RPMI8226 (cell line): ENCODE measurements at regions not wholly inside any gene's neighbourhood (a gene's known extent, or its start where the extent isn't known, plus 50 kb on each side); places are given as distances from the start of the nearest gene placed in this dataset.
A peak's percentile ranks its signal among the peaks of the same experiment; 100 is the strongest.
"Not testable (repeated sequence)": the region's sequence is repeated elsewhere in the genome, so short reads cannot be mapped to it uniquely, and the experiment has no call there.

ENCODE experiments used
- DNase-seq: peaks from one replicate; pipeline ENCODE4 v3.0.0-alpha.2; 2015

- no peak for DNase-seq
Observed at GRCh38 chr6:169000022-169000421, 253.6 kb downstream of the THBS2 start.

GRCh38 chr6:168999392-168999791 lies 254.3 kb downstream of the THBS2 start:
- peak; percentile 47 for DNase-seq

GRCh38 chr6:168996356-168996625 lies 257.4 kb downstream of the THBS2 start:
- DNase-seq, result no peak

- DNase-seq, result no peak
Observed at GRCh38 chr6:168995526-168996355, 257.9 kb downstream of the THBS2 start.

- no peak for DNase-seq
Observed at GRCh38 chr6:168994956-168995355, 258.7 kb downstream of the THBS2 start.

GRCh38 chr6:168992446-168993144 lies 261.1 kb downstream of the THBS2 start:
- DNase-seq, result no peak

- DNase-seq, result not testable (repeated sequence)
Observed at GRCh38 chr6:168991695-168992094, 262.0 kb downstream of the THBS2 start.

GRCh38 chr6:168990019-168990751 lies 263.5 kb downstream of the THBS2 start:
- no peak for DNase-seq

- DNase-seq, result no peak
Observed at GRCh38 chr6:168989421-168989820, 264.2 kb downstream of the THBS2 start.

- DNase-seq, result no peak
Observed at GRCh38 chr6:168988801-168989200, 264.8 kb downstream of the THBS2 start.

GRCh38 chr6:168988280-168988679 lies 265.4 kb downstream of the THBS2 start:
- no peak for DNase-seq

GRCh38 chr6:168985705-168986104 lies 267.9 kb downstream of the THBS2 start:
- no peak for DNase-seq

GRCh38 chr6:168983925-168984324 lies 269.7 kb downstream of the THBS2 start:
- no peak for DNase-seq

GRCh38 chr6:168981187-168981586 lies 272.5 kb downstream of the THBS2 start:
- DNase-seq, result no peak

GRCh38 chr6:168979254-168979653 lies 274.4 kb downstream of the THBS2 start:
- DNase-seq, result no peak

- no peak for DNase-seq
Observed at GRCh38 chr6:168972128-168972527, 281.5 kb downstream of the THBS2 start.

GRCh38 chr6:168971549-168971948 lies 282.1 kb downstream of the THBS2 start:
- no peak for DNase-seq

GRCh38 chr6:168968801-168969200 lies 284.8 kb downstream of the THBS2 start:
- no peak for DNase-seq

GRCh38 chr6:168968228-168968627 lies 285.4 kb downstream of the THBS2 start:
- peak; percentile 83 for DNase-seq

GRCh38 chr6:168967281-168967925 lies 286.2 kb downstream of the THBS2 start:
- no peak for DNase-seq

- DNase-seq, result no peak
Observed at GRCh38 chr6:168964138-168964835, 289.4 kb downstream of the THBS2 start.

- DNase-seq, result no peak
Observed at GRCh38 chr6:168962886-168963285, 290.8 kb downstream of the THBS2 start.

GRCh38 chr6:168961264-168961656 lies 292.4 kb downstream of the THBS2 start:
- DNase-seq, result peak; percentile 42
